ENCODE measurements at regions not wholly inside any gene's neighbourhood (a gene's known extent, or its start where the extent isn't known, plus 50 kb on each side); places are given as distances from the start of the nearest gene placed in this dataset.

DNA sequence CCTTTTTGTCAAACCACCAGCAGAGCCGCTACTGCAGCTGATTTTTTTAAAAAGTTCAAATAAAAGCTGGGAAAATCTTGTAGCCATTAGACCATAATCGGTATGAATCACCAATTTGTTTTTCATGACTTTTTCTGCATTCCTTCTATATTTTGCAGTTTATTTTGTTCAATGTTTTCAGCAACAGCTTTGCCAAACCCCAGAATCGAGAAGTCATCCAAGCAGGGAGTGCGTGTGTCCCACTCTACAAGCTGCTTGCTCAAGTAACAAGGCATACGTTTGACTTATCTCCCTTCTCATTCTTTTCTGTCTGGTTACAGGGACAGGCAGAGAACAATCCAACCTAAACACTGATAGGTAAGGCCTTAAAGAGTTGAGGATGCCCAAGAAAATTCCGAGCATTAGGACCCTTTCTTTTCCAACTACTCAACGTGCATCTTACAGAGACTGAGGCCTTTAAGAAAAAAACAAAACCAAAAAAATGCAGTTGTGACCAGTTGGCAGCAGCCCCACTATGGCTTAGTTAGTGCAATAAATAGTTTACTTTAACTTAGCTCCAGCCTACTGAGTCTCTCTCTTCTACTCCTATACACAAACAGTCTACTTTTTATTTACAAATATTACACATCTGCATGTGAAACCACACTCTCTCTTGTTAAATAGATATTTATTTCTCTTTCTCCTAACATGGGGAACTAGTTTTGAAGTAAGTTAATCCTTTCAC is 134.7 kb upstream of the SLIT3 start:
- Histone ChIP-seq H3K27ac (no peak overlapping the region), H3K4me3 (ENCODE audit: low read depth, low read length) (no peak overlapping the region), H3K36me3 (no peaks in the 10 kb centered on the region), H3K9me3 (ENCODE audit: severe bottlenecking) (no peaks in the 10 kb centered on the region), H3K27me3 (ENCODE audit: insufficient read depth, low read depth, severe bottlenecking) (peaks cover 49% of the 10 kb centered on the region)
- TF ChIP-seq, protein P1, sequence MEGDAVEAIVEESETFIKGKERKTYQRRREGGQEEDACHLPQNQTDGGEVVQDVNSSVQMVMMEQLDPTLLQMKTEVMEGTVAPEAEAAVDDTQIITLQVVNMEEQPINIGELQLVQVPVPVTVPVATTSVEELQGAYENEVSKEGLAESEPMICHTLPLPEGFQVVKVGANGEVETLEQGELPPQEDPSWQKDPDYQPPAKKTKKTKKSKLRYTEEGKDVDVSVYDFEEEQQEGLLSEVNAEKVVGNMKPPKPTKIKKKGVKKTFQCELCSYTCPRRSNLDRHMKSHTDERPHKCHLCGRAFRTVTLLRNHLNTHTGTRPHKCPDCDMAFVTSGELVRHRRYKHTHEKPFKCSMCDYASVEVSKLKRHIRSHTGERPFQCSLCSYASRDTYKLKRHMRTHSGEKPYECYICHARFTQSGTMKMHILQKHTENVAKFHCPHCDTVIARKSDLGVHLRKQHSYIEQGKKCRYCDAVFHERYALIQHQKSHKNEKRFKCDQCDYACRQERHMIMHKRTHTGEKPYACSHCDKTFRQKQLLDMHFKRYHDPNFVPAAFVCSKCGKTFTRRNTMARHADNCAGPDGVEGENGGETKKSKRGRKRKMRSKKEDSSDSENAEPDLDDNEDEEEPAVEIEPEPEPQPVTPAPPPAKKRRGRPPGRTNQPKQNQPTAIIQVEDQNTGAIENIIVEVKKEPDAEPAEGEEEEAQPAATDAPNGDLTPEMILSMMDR (IDR thresholded peaks at IDR 0.05; ENCODE audit: low read depth, low read length) = no peak
- DNase-seq = no peak

DNA sequence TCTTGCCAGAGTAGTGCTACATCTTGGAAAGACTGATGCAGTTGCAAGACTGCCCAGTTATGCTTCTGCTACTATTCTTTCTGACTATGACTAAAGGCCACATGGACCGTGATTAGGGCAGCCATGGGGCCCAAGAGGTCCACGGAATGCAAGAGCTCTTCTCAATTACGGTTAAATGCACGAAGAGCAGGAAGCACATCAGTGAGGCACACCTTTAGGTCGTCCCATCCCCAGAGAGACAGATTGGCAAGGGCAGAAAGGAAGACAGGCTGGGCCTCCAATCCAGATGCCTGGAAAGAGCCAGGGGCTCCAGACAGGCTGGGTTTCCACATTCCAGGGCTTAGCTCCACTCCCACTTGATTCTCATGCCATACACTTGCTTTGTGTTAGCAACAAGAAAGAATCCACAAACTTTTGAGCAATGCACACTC is 132.3 kb upstream of the SLIT3 start:
- Histone ChIP-seq H3K4me3 (ENCODE audit: low read depth, low read length) (no peak overlapping the region), H3K36me3 (no peaks in the 10 kb centered on the region), H3K9me3 (ENCODE audit: severe bottlenecking) (no peaks in the 10 kb centered on the region), H3K27ac (no peak overlapping the region), H3K27me3 (ENCODE audit: insufficient read depth, low read depth, severe bottlenecking) (peaks cover 30% of the 10 kb centered on the region)
- TF ChIP-seq, protein P1 (IDR thresholded peaks at IDR 0.05; ENCODE audit: low read depth, low read length) = no peak
- no peak for DNase-seq

DNA sequence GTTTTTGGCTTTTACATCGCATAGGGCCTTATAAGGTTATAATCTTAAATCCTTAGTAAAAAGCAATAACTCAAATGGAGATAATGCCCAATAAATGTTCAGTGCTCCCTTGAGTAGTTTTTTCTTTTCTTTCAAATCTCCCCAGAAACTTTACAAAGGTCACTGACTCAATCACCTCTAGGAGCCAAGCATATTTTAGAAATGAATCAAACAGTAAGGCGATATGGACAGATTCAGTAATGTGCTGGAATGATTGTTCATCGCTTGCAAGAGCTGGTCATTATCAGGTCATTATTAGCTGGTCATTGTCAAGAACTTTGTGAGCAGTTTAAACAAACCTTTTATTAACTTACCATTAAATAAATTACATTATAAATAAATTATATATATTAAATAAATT is 130.4 kb upstream of the SLIT3 start:
- no peak for DNase-seq
- no peaks in the 10 kb centered on the region for H3K9me3 ChIP-seq (ENCODE audit: severe bottlenecking)
- H3K27ac ChIP-seq = no peak overlapping the region
- peaks cover 34% of the 10 kb centered on the region for H3K27me3 ChIP-seq (ENCODE audit: insufficient read depth, low read depth, severe bottlenecking)
- no peak overlapping the region for H3K4me3 ChIP-seq (ENCODE audit: low read depth, low read length)
- H3K36me3 ChIP-seq = no peaks in the 10 kb centered on the region
- TF ChIP-seq, protein P1 (IDR thresholded peaks at IDR 0.05; ENCODE audit: low read depth, low read length) = no peak

DNA sequence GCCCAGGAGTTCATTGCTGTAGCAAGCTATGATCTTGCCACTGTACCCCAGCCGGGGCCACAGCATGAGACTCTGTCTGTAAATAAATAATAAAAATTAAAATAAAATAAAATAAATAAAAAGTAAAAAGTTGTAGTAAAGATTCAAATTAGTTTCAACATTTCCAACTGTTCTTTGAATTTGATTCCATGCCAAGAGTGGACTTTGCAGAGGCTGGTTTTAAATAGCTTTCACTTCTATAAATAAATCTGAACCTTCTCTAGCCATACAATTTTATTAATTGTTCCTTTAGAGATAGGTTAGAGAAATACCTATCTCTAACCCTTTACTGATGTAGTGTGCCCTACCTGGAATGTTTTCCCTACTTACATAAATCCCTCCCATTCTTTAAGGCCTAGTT is 129.7 kb upstream of the SLIT3 start:
- TF ChIP-seq, protein P1 (IDR thresholded peaks at IDR 0.05; ENCODE audit: low read depth, low read length) = no peak
- no peak for DNase-seq
- Histone ChIP-seq H3K4me3 (ENCODE audit: low read depth, low read length) (no peak overlapping the region), H3K27me3 (ENCODE audit: insufficient read depth, low read depth, severe bottlenecking) (peaks cover 34% of the 10 kb centered on the region), H3K9me3 (ENCODE audit: severe bottlenecking) (no peaks in the 10 kb centered on the region), H3K27ac (no peak overlapping the region), H3K36me3 (no peaks in the 10 kb centered on the region)

DNA sequence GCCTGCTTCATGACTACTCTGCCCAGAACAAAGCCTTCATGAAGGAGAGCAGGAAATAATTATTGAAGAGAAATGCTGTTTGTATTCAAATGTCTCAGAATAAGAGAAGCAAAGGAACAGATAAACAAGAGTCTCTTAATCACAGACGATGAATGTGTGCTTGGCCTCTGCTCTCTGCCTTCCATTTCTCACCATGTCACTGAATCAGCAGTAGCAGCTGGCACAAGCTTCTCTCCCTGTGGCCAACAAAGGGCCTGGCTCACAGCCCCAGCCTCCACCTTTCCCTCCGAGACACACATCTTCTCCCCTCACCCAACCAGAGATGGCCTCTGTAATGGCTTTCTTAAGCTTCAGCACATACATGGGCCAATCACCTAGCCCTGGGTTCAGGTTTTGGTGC is 128.1 kb upstream of the SLIT3 start:
- Histone ChIP-seq H3K36me3 (no peaks in the 10 kb centered on the region), H3K9me3 (ENCODE audit: severe bottlenecking) (no peaks in the 10 kb centered on the region), H3K27me3 (ENCODE audit: insufficient read depth, low read depth, severe bottlenecking) (peaks cover 26% of the 10 kb centered on the region), H3K4me3 (ENCODE audit: low read depth, low read length) (no peak overlapping the region), H3K27ac (no peak overlapping the region)
- no peak for DNase-seq
- TF ChIP-seq, protein P1 (IDR thresholded peaks at IDR 0.05; ENCODE audit: low read depth, low read length) = no peak

DNA sequence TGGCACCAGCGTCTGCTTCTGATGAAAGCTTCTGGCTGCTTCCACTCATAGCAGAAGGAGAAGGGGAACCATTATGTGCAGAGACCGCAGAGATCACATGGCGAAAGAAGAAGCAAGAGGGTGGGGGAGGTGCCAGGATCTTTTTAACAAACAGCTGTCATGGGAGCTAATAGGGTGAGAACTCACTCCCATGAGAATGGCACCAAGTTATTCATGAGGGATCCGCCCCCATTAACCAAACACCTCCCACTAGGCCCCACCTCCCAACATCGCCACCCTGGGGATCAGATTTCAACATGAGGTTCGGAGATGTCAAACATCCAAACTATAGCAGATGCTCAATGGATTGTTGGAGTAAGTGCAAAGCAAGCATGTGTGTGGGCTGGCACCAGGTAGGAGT is 125.8 kb upstream of the SLIT3 start:
- TF ChIP-seq, protein P1 (IDR thresholded peaks at IDR 0.05; ENCODE audit: low read depth, low read length) = no peak
- peaks cover 35% of the 10 kb centered on the region for H3K27me3 ChIP-seq (ENCODE audit: insufficient read depth, low read depth, severe bottlenecking)
- H3K4me3 ChIP-seq (ENCODE audit: low read depth, low read length) = no peak overlapping the region
- H3K36me3 ChIP-seq = no peaks in the 10 kb centered on the region
- DNase-seq = no peak
- no peak overlapping the region for H3K27ac ChIP-seq
- H3K9me3 ChIP-seq (ENCODE audit: severe bottlenecking) = no peaks in the 10 kb centered on the region

Measured in WERI-Rb-1 (cell line).